SK-N-MC (cell line): ENCODE measurements at regions not wholly inside any gene's neighbourhood (a gene's known extent, or its start where the extent isn't known, plus 50 kb on each side); places are given as distances from the start of the nearest gene placed in this dataset.

Experiments used
- EZH2 ChIP-seq: fragments of 200-600 bp; sonication (generic); IDR thresholded peaks from one replicate; pipeline ENCODE4 v1.6.1; 2017; ENCODE audit warnings: antibody characterized with exemption
- POLR2AphosphoS5 ChIP-seq: IDR thresholded peaks from 2 replicates; pipeline ENCODE4 v1.6.1; 2012; ENCODE audit warnings: mild to moderate bottlenecking, low read depth, low read length, borderline replicate concordance

DNA sequence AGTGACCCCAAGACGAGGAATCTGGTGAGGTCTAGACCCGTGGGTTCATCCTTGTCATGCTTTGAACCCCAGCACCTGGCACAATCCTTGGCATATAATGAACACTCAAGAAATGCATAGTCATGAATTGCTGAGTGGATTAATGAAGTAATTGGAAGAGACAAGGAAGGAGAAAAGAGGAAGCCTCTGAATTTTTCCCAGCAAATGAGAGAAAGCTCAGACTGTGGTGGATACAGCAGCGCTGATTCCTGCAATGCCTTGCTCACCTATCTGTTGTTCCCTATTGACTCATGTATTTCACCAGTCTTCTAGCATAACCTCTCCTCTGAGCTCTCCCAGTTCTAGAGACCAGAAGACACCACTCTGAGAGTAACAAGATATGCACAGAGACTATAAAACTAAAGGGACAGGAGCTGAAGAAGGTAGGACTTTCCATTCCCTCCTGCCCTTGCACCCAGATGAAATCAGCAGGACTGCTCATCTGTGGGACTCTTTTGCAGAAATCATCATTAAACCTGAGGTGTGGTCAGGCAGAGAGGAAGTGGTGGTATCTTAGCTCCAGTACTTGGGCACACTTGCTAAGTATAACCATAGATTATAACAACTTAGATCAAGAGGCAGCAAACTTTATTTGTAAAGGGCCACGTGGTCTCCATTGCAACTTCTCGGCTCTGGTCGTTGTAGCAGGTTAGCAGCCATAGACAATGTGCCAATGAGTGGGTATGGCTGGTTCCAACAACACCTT is 102.8 kb downstream of the MAF start:
- TF ChIP-seq POLR2AphosphoS5, result no peak
- no peak for TF ChIP-seq EZH2
